ENCODE measurements at regions not wholly inside any gene's neighbourhood (a gene's known extent, or its start where the extent isn't known, plus 50 kb on each side); places are given as distances from the start of the nearest gene placed in this dataset.

GRCh38 chr14:53452005-53452673, 299.0 kb upstream of the DDHD1 start:
- H3K27me3 ChIP-seq: no peaks in the 10 kb centered on the region
- intact Hi-C loops (cut with DNase I): no loop called here
- WGBS, 2 donors: 94 to 96% methylated on average over 4 of the region's 4 CpGs

GRCh38 chr14:53450871-53451270, 297.7 kb upstream of the DDHD1 start:
- DNase-seq: no peak
- no peak overlapping the region for H3K27ac ChIP-seq
- H3K4me1 ChIP-seq: no peaks in the 10 kb centered on the region
- TF ChIP-seq CTCF (IDR thresholded peaks at IDR 0.05): no peak
- TF ChIP-seq POLR2A (IDR thresholded peaks at IDR 0.05): no peak
- H3K4me3 ChIP-seq (replicated peaks in 1 of 3): no peak overlapping the region
- no peaks in the 10 kb centered on the region for H3K9me3 ChIP-seq
- H3K27me3 ChIP-seq: no peaks in the 10 kb centered on the region
- intact Hi-C loops (cut with DNase I): no loop called here
- no peaks in the 10 kb centered on the region for H3K36me3 ChIP-seq
- WGBS, 2 donors: 68 to 71% methylated on average over 3 of the region's 3 CpGs

More at GRCh38 chr14:53452005-53452673, 299.0 kb upstream of the DDHD1 start:
- TF ChIP-seq POLR2A (IDR thresholded peaks at IDR 0.05): no peak
- TF ChIP-seq CTCF (IDR thresholded peaks at IDR 0.05): no peak
- no peak for DNase-seq
- Histone ChIP-seq H3K4me3 (replicated peaks in 1 of 3) (no peak overlapping the region), H3K27ac (no peak overlapping the region), H3K4me1 (no peaks in the 10 kb centered on the region), H3K36me3 (no peaks in the 10 kb centered on the region), H3K9me3 (no peaks in the 10 kb centered on the region)

GRCh38 chr14:53448682-53449081, 295.6 kb upstream of the DDHD1 start:
- Histone ChIP-seq H3K4me1 (no peaks in the 10 kb centered on the region), H3K36me3 (no peaks in the 10 kb centered on the region), H3K9me3 (no peaks in the 10 kb centered on the region), H3K4me3 (replicated peaks in 1 of 3) (no peak overlapping the region), H3K27ac (no peak overlapping the region), H3K27me3 (no peaks in the 10 kb centered on the region)
- intact Hi-C loops (cut with DNase I): no loop called here
- TF ChIP-seq CTCF (IDR thresholded peaks at IDR 0.05) (no peak), POLR2A (IDR thresholded peaks at IDR 0.05) (no peak)
- DNase-seq: no peak
- WGBS, 2 donors: 91% methylated on average over 2 of the region's 2 CpGs

- H3K4me3 ChIP-seq (replicated peaks in 1 of 3): no peak overlapping the region
- H3K4me1 ChIP-seq: no peaks in the 10 kb centered on the region
- no peaks in the 10 kb centered on the region for H3K27me3 ChIP-seq
- no peak overlapping the region for H3K27ac ChIP-seq
- intact Hi-C loops (cut with DNase I): no loop called here
- no peaks in the 10 kb centered on the region for H3K36me3 ChIP-seq
- H3K9me3 ChIP-seq: no peaks in the 10 kb centered on the region
- WGBS, 2 donors: 94 to 95% methylated on average over 5 of the region's 5 CpGs
- DNase-seq: no peak
- TF ChIP-seq POLR2A (IDR thresholded peaks at IDR 0.05): no peak
- TF ChIP-seq CTCF (IDR thresholded peaks at IDR 0.05): no peak
Measured at GRCh38 chr14:53444677-53445312, 291.7 kb upstream of the DDHD1 start.

GRCh38 chr14:53441789-53442188, 288.7 kb upstream of the DDHD1 start:
- no peak for DNase-seq
- Histone ChIP-seq H3K36me3 (no peaks in the 10 kb centered on the region), H3K4me3 (replicated peaks in 1 of 3) (no peak overlapping the region), H3K9me3 (no peaks in the 10 kb centered on the region), H3K27ac (no peak overlapping the region), H3K27me3 (no peaks in the 10 kb centered on the region), H3K4me1 (peaks cover 0 to 11% of the 10 kb centered on the region in 2 donors)
- 88 to 93% methylated on average over 6 of the region's 6 CpGs for WGBS, 2 donors
- intact Hi-C loops (cut with DNase I): no loop called here
- TF ChIP-seq POLR2A (IDR thresholded peaks at IDR 0.05) (no peak), CTCF (IDR thresholded peaks at IDR 0.05) (no peak)

All from thyroid gland (tissue), 4 donors.